ENCODE measurements at regions not wholly inside any gene's neighbourhood (a gene's known extent, or its start where the extent isn't known, plus 50 kb on each side); places are given as distances from the start of the nearest gene placed in this dataset.

DNA sequence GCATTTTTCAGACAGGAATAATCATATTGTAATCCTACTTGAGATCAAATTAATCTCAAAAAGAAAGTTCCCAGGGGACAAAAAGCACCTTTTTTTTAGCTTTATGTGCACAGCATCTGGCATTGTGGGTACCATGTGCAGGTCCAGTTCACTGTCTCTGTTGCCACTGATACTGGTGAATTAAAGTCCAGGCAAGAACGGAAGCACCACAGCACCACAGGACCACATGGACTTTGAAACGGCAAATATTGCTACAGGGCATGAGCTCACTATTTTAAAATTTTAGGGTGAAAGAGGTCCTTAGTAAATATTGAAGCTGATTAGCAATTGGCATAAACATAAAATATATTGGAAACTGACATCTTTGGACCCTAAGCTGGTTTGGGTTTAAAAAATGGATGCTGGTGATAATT is 709.0 kb downstream of the EPM2A start (continued):
- TF ChIP-seq KDM5A (IDR thresholded peaks at IDR 0.05; ENCODE audit: borderline replicate concordance, low read length) (no peak), REXO4 (CRISPR knock-in tag; IDR thresholded peaks at IDR 0.05; ENCODE audit: borderline replicate concordance) (no peak), ZNF138 (CRISPR knock-in tag; IDR thresholded peaks at IDR 0.05; ENCODE audit: low read depth) (no peak), RFX5 (IDR thresholded peaks at IDR 0.05; ENCODE audit: low read depth, low read length) (no peak), ONECUT2 (CRISPR knock-in tag; IDR thresholded peaks at IDR 0.05) (no peak), MIER2 (CRISPR knock-in tag; IDR thresholded peaks at IDR 0.05) (peak; percentile 78; the same call in 1 of the 2 replicates), NFKB2 (CRISPR knock-in tag; IDR thresholded peaks at IDR 0.05; ENCODE audit: borderline replicate concordance) (no peak), NCOA1 (CRISPR knock-in tag; IDR thresholded peaks at IDR 0.05) (no peak), ZNF292 (CRISPR knock-in tag; IDR thresholded peaks at IDR 0.05; ENCODE audit: borderline replicate concordance, low read depth) (peak; percentile 83; the same call in 1 of the 2 replicates), ZNF660 (CRISPR knock-in tag; IDR thresholded peaks at IDR 0.05; ENCODE audit: borderline replicate concordance, low read depth) (no peak), HNRNPL (IDR thresholded peaks at IDR 0.05; ENCODE audit: low read depth, low read length) (no peak), SMYD3 (CRISPR knock-in tag; IDR thresholded peaks at IDR 0.05) (no peak), ZNF839 (CRISPR knock-in tag; IDR thresholded peaks at IDR 0.05; ENCODE audit: borderline replicate concordance) (no peak)
- TF ChIP-seq, protein P1, sequence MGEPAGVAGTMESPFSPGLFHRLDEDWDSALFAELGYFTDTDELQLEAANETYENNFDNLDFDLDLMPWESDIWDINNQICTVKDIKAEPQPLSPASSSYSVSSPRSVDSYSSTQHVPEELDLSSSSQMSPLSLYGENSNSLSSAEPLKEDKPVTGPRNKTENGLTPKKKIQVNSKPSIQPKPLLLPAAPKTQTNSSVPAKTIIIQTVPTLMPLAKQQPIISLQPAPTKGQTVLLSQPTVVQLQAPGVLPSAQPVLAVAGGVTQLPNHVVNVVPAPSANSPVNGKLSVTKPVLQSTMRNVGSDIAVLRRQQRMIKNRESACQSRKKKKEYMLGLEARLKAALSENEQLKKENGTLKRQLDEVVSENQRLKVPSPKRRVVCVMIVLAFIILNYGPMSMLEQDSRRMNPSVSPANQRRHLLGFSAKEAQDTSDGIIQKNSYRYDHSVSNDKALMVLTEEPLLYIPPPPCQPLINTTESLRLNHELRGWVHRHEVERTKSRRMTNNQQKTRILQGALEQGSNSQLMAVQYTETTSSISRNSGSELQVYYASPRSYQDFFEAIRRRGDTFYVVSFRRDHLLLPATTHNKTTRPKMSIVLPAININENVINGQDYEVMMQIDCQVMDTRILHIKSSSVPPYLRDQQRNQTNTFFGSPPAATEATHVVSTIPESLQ (CRISPR knock-in tag; conservative IDR thresholded peaks at IDR 0.05): no peak
- TF ChIP-seq, protein P2, sequence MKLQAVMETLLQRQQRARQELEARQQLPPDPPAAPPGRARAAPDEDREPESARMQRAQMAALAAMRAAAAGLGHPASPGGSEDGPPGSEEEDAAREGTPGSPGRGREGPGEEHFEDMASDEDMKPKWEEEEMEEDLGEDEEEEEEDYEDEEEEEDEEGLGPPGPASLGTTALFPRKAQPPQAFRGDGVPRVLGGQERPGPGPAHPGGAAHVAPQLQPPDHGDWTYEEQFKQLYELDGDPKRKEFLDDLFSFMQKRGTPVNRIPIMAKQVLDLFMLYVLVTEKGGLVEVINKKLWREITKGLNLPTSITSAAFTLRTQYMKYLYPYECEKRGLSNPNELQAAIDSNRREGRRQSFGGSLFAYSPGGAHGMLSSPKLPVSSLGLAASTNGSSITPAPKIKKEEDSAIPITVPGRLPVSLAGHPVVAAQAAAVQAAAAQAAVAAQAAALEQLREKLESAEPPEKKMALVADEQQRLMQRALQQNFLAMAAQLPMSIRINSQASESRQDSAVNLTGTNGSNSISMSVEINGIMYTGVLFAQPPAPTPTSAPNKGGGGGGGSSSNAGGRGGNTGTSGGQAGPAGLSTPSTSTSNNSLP (IDR thresholded peaks at IDR 0.05; ENCODE audit: low read depth, low read length): peak; percentile 94
- TF ChIP-seq, protein P3, sequence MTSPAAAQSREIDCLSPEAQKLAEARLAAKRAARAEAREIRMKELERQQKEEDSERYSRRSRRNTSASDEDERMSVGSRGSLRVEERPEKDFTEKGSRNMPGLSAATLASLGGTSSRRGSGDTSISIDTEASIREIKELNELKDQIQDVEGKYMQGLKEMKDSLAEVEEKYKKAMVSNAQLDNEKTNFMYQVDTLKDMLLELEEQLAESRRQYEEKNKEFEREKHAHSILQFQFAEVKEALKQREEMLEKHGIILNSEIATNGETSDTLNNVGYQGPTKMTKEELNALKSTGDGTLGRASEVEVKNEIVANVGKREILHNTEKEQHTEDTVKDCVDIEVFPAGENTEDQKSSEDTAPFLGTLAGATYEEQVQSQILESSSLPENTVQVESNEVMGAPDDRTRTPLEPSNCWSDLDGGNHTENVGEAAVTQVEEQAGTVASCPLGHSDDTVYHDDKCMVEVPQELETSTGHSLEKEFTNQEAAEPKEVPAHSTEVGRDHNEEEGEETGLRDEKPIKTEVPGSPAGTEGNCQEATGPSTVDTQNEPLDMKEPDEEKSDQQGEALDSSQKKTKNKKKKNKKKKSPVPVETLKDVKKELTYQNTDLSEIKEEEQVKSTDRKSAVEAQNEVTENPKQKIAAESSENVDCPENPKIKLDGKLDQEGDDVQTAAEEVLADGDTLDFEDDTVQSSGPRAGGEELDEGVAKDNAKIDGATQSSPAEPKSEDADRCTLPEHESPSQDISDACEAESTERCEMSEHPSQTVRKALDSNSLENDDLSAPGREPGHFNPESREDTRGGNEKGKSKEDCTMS (CRISPR knock-in tag; conservative IDR thresholded peaks at IDR 0.05): no peak
- TF ChIP-seq, protein P4, sequence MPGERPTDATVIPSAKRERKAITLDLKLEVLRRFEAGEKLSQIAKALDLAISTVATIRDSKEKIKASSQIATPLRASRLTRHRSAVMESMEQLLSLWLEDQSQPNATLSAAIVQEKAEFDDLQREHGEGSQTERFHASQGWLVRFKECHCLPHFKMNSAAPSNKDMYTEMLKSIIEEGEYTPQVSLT (CRISPR knock-in tag; IDR thresholded peaks at IDR 0.05; ENCODE audit: borderline replicate concordance, low read depth): no peak
- TF ChIP-seq, protein P5, sequence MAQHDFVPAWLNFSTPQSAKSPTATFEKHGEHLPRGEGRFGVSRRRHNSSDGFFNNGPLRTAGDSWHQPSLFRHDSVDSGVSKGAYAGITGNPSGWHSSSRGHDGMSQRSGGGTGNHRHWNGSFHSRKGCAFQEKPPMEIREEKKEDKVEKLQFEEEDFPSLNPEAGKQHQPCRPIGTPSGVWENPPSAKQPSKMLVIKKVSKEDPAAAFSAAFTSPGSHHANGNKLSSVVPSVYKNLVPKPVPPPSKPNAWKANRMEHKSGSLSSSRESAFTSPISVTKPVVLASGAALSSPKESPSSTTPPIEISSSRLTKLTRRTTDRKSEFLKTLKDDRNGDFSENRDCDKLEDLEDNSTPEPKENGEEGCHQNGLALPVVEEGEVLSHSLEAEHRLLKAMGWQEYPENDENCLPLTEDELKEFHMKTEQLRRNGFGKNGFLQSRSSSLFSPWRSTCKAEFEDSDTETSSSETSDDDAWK (CRISPR knock-in tag; IDR thresholded peaks at IDR 0.05): no peak
- TF ChIP-seq, protein P6, sequence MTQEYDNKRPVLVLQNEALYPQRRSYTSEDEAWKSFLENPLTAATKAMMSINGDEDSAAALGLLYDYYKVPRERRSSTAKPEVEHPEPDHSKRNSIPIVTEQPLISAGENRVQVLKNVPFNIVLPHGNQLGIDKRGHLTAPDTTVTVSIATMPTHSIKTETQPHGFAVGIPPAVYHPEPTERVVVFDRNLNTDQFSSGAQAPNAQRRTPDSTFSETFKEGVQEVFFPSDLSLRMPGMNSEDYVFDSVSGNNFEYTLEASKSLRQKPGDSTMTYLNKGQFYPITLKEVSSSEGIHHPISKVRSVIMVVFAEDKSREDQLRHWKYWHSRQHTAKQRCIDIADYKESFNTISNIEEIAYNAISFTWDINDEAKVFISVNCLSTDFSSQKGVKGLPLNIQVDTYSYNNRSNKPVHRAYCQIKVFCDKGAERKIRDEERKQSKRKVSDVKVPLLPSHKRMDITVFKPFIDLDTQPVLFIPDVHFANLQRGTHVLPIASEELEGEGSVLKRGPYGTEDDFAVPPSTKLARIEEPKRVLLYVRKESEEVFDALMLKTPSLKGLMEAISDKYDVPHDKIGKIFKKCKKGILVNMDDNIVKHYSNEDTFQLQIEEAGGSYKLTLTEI (CRISPR knock-in tag; conservative IDR thresholded peaks at IDR 0.05): no peak

Measured in HepG2 (cell line).